CD4-positive, alpha-beta T cell treated with Interleukin-6 for 4 hours (primary cell): ENCODE measurements at regions not wholly inside any gene's neighbourhood (a gene's known extent, or its start where the extent isn't known, plus 50 kb on each side); places are given as distances from the start of the nearest gene placed in this dataset.
"Not testable (repeated sequence)": the region's sequence is repeated elsewhere in the genome, so short reads cannot be mapped to it uniquely, and the experiment has no call there.

Source experiments
- DNase-seq: peaks from one replicate; pipeline ENCODE4 v3.0.0-alpha.2; 2020; ENCODE audit warnings: mixed read lengths

- not testable (repeated sequence) for DNase-seq
Observed at GRCh38 chr6:5836597-5836996, 170.1 kb downstream of the NRN1 start.

- no peak for DNase-seq
Observed at GRCh38 chr6:5833120-5833519, 173.6 kb downstream of the NRN1 start.

- no peak for DNase-seq
Observed at GRCh38 chr6:5832668-5833067, 174.1 kb downstream of the NRN1 start.

GRCh38 chr6:5831219-5831862, 175.4 kb downstream of the NRN1 start:
- peak; percentile 72 for DNase-seq

GRCh38 chr6:5828296-5828695, 178.4 kb downstream of the NRN1 start:
- DNase-seq: no peak

- DNase-seq: no peak
Observed at GRCh38 chr6:5827056-5827904, 179.4 kb downstream of the NRN1 start.

GRCh38 chr6:5824382-5824983, 182.2 kb downstream of the NRN1 start:
- DNase-seq: peak; percentile 20
